GM19023 (cell line): ENCODE measurements at regions not wholly inside any gene's neighbourhood (a gene's known extent, or its start where the extent isn't known, plus 50 kb on each side); places are given as distances from the start of the nearest gene placed in this dataset.
"Not testable (repeated sequence)": the region's sequence is repeated elsewhere in the genome, so short reads cannot be mapped to it uniquely, and the experiment has no call there.

ENCODE experiments used
- ATAC-seq: cut with Tn5 transposase; IDR thresholded peaks from one replicate; pipeline ENCODE4 v1.9.1; 2021; ENCODE audit warnings: mild to moderate bottlenecking, moderate library complexity; ENCODE audit not compliant: unreplicated experiment

GRCh38 chr2:226532976-226533375 is 266.6 kb downstream of the IRS1 start:
- ATAC-seq: not testable (repeated sequence)

- no peak for ATAC-seq
Measured at GRCh38 chr2:226531061-226531810, 268.4 kb downstream of the IRS1 start.

- ATAC-seq: no peak
Measured at GRCh38 chr2:226529556-226529955, 270.1 kb downstream of the IRS1 start.

GRCh38 chr2:226526716-226527115 is 272.9 kb downstream of the IRS1 start:
- ATAC-seq: no peak

GRCh38 chr2:226524381-226524843 is 275.2 kb downstream of the IRS1 start:
- ATAC-seq: no peak

- ATAC-seq: no peak
Measured at GRCh38 chr2:226520723-226521122, 278.9 kb downstream of the IRS1 start.

GRCh38 chr2:226515344-226516055 is 284.1 kb downstream of the IRS1 start:
- no peak for ATAC-seq

- no peak for ATAC-seq
Measured at GRCh38 chr2:226514895-226515294, 284.7 kb downstream of the IRS1 start.

- ATAC-seq: no peak
Measured at GRCh38 chr2:226511311-226511710, 288.3 kb downstream of the IRS1 start.

GRCh38 chr2:226508683-226509082 is 290.9 kb downstream of the IRS1 start:
- no peak for ATAC-seq

GRCh38 chr2:226508005-226508404 is 291.6 kb downstream of the IRS1 start:
- no peak for ATAC-seq

- no peak for ATAC-seq
Measured at GRCh38 chr2:226497146-226497909, 302.3 kb downstream of the IRS1 start.

GRCh38 chr2:226496273-226496550 is 303.4 kb downstream of the IRS1 start:
- no peak for ATAC-seq

- ATAC-seq: no peak
Measured at GRCh38 chr2:226495466-226496272, 304.0 kb downstream of the IRS1 start.

GRCh38 chr2:226491112-226491511 is 308.5 kb downstream of the IRS1 start:
- no peak for ATAC-seq

- no peak for ATAC-seq
Measured at GRCh38 chr2:226489775-226490541, 309.7 kb downstream of the IRS1 start.

GRCh38 chr2:226488034-226488433 is 311.6 kb downstream of the IRS1 start:
- no peak for ATAC-seq

GRCh38 chr2:226487573-226487972 is 312.0 kb downstream of the IRS1 start:
- no peak for ATAC-seq

GRCh38 chr2:226483745-226484619 is 315.6 kb downstream of the IRS1 start:
- ATAC-seq: no peak
